WTC11 (cell line): ENCODE measurements at regions not wholly inside any gene's neighbourhood (a gene's known extent, or its start where the extent isn't known, plus 50 kb on each side); places are given as distances from the start of the nearest gene placed in this dataset.

Source experiments
- ATAC-seq: fragments of 200-7000 bp; cut with Tn5 transposase; 2 replicates; pipeline ENCODE4 v1.10.0; 2021; ENCODE audit warnings: mild to moderate bottlenecking, moderate library complexity
- CTCF ChIA-PET: fragments of 300-600 bp; sonication (Branson Sonifier 250); formaldehyde crosslinking; loops from one replicate; lab custom pipeline; 2021; ENCODE audit warnings: antibody characterized with exemption; lab: Charles Lee
- POLR2A ChIA-PET: fragments of 350-600 bp; sonication (Branson Sonifier 250); formaldehyde crosslinking; loops from one replicate; lab custom pipeline; 2021; ENCODE audit warnings: antibody characterized with exemption; lab: Charles Lee
- DNase-seq: peaks from one replicate; pipeline ENCODE4 v3.0.0; 2021; ENCODE audit warnings: low spot score
- H3K27ac Mint-ChIP-seq: 2 replicates; pipeline ENCODE4 v1.8.0; 2021; ENCODE audit warnings: mixed read lengths
- H3K27me3 Mint-ChIP-seq: 2 replicates; pipeline ENCODE4 v1.8.0; 2021; ENCODE audit warnings: low read depth, mild to moderate bottlenecking, moderate library complexity, mixed read lengths
- H3K36me3 Mint-ChIP-seq: 2 replicates; pipeline ENCODE4 v1.8.0; 2021; ENCODE audit warnings: mixed read lengths
- H3K4me1 Mint-ChIP-seq: 2 replicates; pipeline ENCODE4 v1.8.0; 2022; ENCODE audit warnings: mixed read lengths
- H3K4me3 Mint-ChIP-seq: 2 replicates; pipeline ENCODE4 v1.8.0; 2021; ENCODE audit warnings: mild to moderate bottlenecking, moderate library complexity, mixed read lengths
- H3K9me3 Mint-ChIP-seq: 2 replicates; pipeline ENCODE4 v1.8.0; 2021; ENCODE audit warnings: mixed read lengths
- E2F1 ChIP-seq: sonication (generic); formaldehyde crosslinking; IDR thresholded peaks from 2 replicates; pipeline ENCODE4 v1.8.0; 2022; ENCODE audit warnings: mild to moderate bottlenecking, missing genetic modification reagents
- FOXJ3 ChIP-seq: sonication (generic); formaldehyde crosslinking; IDR thresholded peaks from 2 replicates; pipeline ENCODE4 v1.9.0; 2021; ENCODE audit warnings: missing genetic modification reagents, mild to moderate bottlenecking, borderline replicate concordance
- FOXK1 ChIP-seq: sonication (generic); formaldehyde crosslinking; IDR thresholded peaks from 2 replicates; pipeline ENCODE4 v1.8.0; 2022; ENCODE audit warnings: mild to moderate bottlenecking, moderate library complexity, missing genetic modification reagents
- GABPB1 ChIP-seq: sonication (generic); formaldehyde crosslinking; IDR thresholded peaks from 2 replicates; pipeline ENCODE4 v1.8.1; 2023; ENCODE audit warnings: mild to moderate bottlenecking, missing genetic modification reagents
- HMGXB4 ChIP-seq: sonication (generic); formaldehyde crosslinking; IDR thresholded peaks from 2 replicates; pipeline ENCODE4 v1.8.1; 2023; ENCODE audit warnings: mild to moderate bottlenecking, moderate library complexity, missing genetic modification reagents
- JUN ChIP-seq: sonication (generic); formaldehyde crosslinking; IDR thresholded peaks from 2 replicates; pipeline ENCODE4 v1.8.0; 2023; ENCODE audit warnings: mild to moderate bottlenecking, missing genetic modification reagents
- MYBL2 ChIP-seq: sonication (generic); formaldehyde crosslinking; IDR thresholded peaks from 2 replicates; pipeline ENCODE4 v1.8.1; 2023; ENCODE audit warnings: mild to moderate bottlenecking, moderate library complexity, missing genetic modification reagents
- SOX15 ChIP-seq: fragments of 250-450 bp; sonication (Bioruptor Pico); IDR thresholded peaks from 2 replicates; pipeline ENCODE4 v1.9.0; 2021; ENCODE audit warnings: mild to moderate bottlenecking
- ZNF532 ChIP-seq: fragments of 250-450 bp; sonication (Bioruptor Pico); IDR thresholded peaks from 2 replicates; pipeline ENCODE4 v1.9.0; 2021; ENCODE audit warnings: mild to moderate bottlenecking, borderline replicate concordance
- TF ChIP-seq, protein P1 (sequence below): sonication (generic); formaldehyde crosslinking; IDR thresholded peaks from 2 replicates; pipeline ENCODE4 v1.8.0; 2022; ENCODE audit warnings: mild to moderate bottlenecking, missing genetic modification reagents
- TF ChIP-seq, protein P2 (sequence below): sonication (generic); formaldehyde crosslinking; IDR thresholded peaks from 2 replicates; pipeline ENCODE4 v1.8.1; 2022; ENCODE audit warnings: low read depth, mild to moderate bottlenecking, moderate library complexity, missing genetic modification reagents, borderline replicate concordance
- TF ChIP-seq, protein P3 (sequence below): fragments of 250-450 bp; sonication (Bioruptor Pico); IDR thresholded peaks from 2 replicates; pipeline ENCODE4 v1.8.0; 2021; ENCODE audit warnings: mild to moderate bottlenecking
- TF ChIP-seq, protein P4 (sequence below): sonication (generic); formaldehyde crosslinking; IDR thresholded peaks from 2 replicates; pipeline ENCODE4 v1.8.1; 2023; ENCODE audit warnings: mild to moderate bottlenecking, missing genetic modification reagents, borderline replicate concordance
- TF ChIP-seq, protein P5 (sequence below): fragments of 250-450 bp; sonication (Bioruptor Pico); IDR thresholded peaks from 2 replicates; pipeline ENCODE4 v1.9.0; 2021; ENCODE audit warnings: moderate library complexity, mild to moderate bottlenecking, inconsistent platforms, borderline replicate concordance
- TF ChIP-seq, protein P6 (sequence below): sonication (generic); formaldehyde crosslinking; IDR thresholded peaks from 2 replicates; pipeline ENCODE4 v1.8.0; 2023; ENCODE audit warnings: mild to moderate bottlenecking, missing genetic modification reagents

GRCh38 chr3:8421267-8421666, 80.4 kb upstream of the LMCD1 start (continued):
- TF ChIP-seq ZNF532 (CRISPR knock-in tag) (no peak), FOXJ3 (CRISPR knock-in tag) (no peak), GABPB1 (CRISPR knock-in tag) (no peak), SOX15 (CRISPR knock-in tag) (no peak), HMGXB4 (no peak), JUN (no peak), FOXK1 (CRISPR knock-in tag) (no peak)
- TF ChIP-seq, protein P1, sequence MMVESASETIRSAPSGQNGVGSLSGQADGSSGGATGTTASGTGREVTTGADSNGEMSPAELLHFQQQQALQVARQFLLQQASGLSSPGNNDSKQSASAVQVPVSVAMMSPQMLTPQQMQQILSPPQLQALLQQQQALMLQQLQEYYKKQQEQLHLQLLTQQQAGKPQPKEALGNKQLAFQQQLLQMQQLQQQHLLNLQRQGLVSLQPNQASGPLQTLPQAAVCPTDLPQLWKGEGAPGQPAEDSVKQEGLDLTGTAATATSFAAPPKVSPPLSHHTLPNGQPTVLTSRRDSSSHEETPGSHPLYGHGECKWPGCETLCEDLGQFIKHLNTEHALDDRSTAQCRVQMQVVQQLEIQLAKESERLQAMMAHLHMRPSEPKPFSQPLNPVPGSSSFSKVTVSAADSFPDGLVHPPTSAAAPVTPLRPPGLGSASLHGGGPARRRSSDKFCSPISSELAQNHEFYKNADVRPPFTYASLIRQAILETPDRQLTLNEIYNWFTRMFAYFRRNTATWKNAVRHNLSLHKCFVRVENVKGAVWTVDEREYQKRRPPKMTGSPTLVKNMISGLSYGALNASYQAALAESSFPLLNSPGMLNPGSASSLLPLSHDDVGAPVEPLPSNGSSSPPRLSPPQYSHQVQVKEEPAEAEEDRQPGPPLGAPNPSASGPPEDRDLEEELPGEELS (CRISPR knock-in tag): no peak
- TF ChIP-seq, protein P2, sequence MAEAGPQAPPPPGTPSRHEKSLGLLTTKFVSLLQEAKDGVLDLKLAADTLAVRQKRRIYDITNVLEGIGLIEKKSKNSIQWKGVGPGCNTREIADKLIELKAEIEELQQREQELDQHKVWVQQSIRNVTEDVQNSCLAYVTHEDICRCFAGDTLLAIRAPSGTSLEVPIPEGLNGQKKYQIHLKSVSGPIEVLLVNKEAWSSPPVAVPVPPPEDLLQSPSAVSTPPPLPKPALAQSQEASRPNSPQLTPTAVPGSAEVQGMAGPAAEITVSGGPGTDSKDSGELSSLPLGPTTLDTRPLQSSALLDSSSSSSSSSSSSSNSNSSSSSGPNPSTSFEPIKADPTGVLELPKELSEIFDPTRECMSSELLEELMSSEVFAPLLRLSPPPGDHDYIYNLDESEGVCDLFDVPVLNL (CRISPR knock-in tag): no peak
- TF ChIP-seq, protein P3, sequence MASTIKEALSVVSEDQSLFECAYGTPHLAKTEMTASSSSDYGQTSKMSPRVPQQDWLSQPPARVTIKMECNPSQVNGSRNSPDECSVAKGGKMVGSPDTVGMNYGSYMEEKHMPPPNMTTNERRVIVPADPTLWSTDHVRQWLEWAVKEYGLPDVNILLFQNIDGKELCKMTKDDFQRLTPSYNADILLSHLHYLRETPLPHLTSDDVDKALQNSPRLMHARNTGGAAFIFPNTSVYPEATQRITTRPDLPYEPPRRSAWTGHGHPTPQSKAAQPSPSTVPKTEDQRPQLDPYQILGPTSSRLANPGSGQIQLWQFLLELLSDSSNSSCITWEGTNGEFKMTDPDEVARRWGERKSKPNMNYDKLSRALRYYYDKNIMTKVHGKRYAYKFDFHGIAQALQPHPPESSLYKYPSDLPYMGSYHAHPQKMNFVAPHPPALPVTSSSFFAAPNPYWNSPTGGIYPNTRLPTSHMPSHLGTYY (CRISPR knock-in tag): no peak
- TF ChIP-seq, protein P4, sequence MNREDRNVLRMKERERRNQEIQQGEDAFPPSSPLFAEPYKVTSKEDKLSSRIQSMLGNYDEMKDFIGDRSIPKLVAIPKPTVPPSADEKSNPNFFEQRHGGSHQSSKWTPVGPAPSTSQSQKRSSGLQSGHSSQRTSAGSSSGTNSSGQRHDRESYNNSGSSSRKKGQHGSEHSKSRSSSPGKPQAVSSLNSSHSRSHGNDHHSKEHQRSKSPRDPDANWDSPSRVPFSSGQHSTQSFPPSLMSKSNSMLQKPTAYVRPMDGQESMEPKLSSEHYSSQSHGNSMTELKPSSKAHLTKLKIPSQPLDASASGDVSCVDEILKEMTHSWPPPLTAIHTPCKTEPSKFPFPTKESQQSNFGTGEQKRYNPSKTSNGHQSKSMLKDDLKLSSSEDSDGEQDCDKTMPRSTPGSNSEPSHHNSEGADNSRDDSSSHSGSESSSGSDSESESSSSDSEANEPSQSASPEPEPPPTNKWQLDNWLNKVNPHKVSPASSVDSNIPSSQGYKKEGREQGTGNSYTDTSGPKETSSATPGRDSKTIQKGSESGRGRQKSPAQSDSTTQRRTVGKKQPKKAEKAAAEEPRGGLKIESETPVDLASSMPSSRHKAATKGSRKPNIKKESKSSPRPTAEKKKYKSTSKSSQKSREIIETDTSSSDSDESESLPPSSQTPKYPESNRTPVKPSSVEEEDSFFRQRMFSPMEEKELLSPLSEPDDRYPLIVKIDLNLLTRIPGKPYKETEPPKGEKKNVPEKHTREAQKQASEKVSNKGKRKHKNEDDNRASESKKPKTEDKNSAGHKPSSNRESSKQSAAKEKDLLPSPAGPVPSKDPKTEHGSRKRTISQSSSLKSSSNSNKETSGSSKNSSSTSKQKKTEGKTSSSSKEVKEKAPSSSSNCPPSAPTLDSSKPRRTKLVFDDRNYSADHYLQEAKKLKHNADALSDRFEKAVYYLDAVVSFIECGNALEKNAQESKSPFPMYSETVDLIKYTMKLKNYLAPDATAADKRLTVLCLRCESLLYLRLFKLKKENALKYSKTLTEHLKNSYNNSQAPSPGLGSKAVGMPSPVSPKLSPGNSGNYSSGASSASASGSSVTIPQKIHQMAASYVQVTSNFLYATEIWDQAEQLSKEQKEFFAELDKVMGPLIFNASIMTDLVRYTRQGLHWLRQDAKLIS (CRISPR knock-in tag): no peak

- no peak for ATAC-seq
- H3K9me3 Mint-ChIP-seq: peaks cover 20% of the 10 kb centered on the region
- no peak for DNase-seq
- peaks cover 3% of the 10 kb centered on the region; the same call in 1 of the 2 replicates for H3K27me3 Mint-ChIP-seq
- ChIA-PET POLR2A (no interaction called here), CTCF (no interaction called here)
- H3K4me3 Mint-ChIP-seq: no peak overlapping the region
- no peak overlapping the region for H3K27ac Mint-ChIP-seq
- H3K36me3 Mint-ChIP-seq: peaks cover 15% of the 10 kb centered on the region
- TF ChIP-seq, protein P5, sequence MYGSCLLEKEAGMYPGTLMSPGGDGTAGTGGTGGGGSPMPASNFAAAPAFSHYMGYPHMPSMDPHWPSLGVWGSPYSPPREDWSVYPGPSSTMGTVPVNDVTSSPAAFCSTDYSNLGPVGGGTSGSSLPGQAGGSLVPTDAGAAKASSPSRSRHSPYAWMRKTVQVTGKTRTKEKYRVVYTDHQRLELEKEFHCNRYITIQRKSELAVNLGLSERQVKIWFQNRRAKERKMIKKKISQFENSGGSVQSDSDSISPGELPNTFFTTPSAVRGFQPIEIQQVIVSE (CRISPR knock-in tag): no peak
- TF ChIP-seq E2F1 (CRISPR knock-in tag): no peak
- TF ChIP-seq MYBL2 (CRISPR knock-in tag): no peak
- TF ChIP-seq, protein P6, sequence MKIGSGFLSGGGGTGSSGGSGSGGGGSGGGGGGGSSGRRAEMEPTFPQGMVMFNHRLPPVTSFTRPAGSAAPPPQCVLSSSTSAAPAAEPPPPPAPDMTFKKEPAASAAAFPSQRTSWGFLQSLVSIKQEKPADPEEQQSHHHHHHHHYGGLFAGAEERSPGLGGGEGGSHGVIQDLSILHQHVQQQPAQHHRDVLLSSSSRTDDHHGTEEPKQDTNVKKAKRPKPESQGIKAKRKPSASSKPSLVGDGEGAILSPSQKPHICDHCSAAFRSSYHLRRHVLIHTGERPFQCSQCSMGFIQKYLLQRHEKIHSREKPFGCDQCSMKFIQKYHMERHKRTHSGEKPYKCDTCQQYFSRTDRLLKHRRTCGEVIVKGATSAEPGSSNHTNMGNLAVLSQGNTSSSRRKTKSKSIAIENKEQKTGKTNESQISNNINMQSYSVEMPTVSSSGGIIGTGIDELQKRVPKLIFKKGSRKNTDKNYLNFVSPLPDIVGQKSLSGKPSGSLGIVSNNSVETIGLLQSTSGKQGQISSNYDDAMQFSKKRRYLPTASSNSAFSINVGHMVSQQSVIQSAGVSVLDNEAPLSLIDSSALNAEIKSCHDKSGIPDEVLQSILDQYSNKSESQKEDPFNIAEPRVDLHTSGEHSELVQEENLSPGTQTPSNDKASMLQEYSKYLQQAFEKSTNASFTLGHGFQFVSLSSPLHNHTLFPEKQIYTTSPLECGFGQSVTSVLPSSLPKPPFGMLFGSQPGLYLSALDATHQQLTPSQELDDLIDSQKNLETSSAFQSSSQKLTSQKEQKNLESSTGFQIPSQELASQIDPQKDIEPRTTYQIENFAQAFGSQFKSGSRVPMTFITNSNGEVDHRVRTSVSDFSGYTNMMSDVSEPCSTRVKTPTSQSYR (CRISPR knock-in tag): no peak
- H3K4me1 Mint-ChIP-seq: 0 out of 2 replicates have a peak, but pooled peaks cover 5% of the 10 kb centered on the region
Observed at GRCh38 chr3:8421711-8422110, 79.9 kb upstream of the LMCD1 start.
